Liver (tissue), 8 donors: ENCODE measurements at regions not wholly inside any gene's neighbourhood (a gene's known extent, or its start where the extent isn't known, plus 50 kb on each side); places are given as distances from the start of the nearest gene placed in this dataset.
A peak's percentile ranks its signal among the peaks of the same experiment; 100 is the strongest.

Source experiments
- DNase-seq: peaks from one replicate; pipeline ENCODE4 v3.0.0-alpha.2; 2017; ENCODE audit warnings: low spot score
- H3K27ac ChIP-seq, 2 donors: one replicate each; pipeline ENCODE4 v1.7.0; 2013; ENCODE audit warnings: inconsistent platforms in 2 of 2, low read length in 2 of 2, control low read depth in 1 of 2, low read depth in 1 of 2, mild to moderate bottlenecking in 1 of 2
- H3K27me3 ChIP-seq, 4 donors: one replicate each; pipeline versions ENCODE4 v1.6.1 to v1.7.0; 2013; ENCODE audit warnings: low read length in 3 of 4, inconsistent platforms in 1 of 4, mild to moderate bottlenecking in 1 of 4, moderate library complexity in 1 of 4; ENCODE audit not compliant: control insufficient read depth in 4 of 4, insufficient read depth in 4 of 4
- H3K36me3 ChIP-seq, 4 donors: one replicate each; pipeline versions ENCODE4 v1.6.1 to v1.7.0; 2013; ENCODE audit warnings: low read length in 3 of 4, mild to moderate bottlenecking in 3 of 4, low read depth in 1 of 4, moderate library complexity in 1 of 4; ENCODE audit not compliant: control insufficient read depth in 4 of 4, insufficient read depth in 3 of 4
- H3K4me1 ChIP-seq, 4 donors: one replicate each; pipeline versions ENCODE4 v1.6.1 to v1.7.0; 2013; ENCODE audit warnings: low read length in 3 of 4, mild to moderate bottlenecking in 3 of 4, moderate library complexity in 1 of 4; ENCODE audit not compliant: control insufficient read depth in 4 of 4, insufficient read depth in 4 of 4
- H3K4me3 ChIP-seq, 3 donors: one replicate each; pipeline versions ENCODE4 v1.6.1 to v1.7.0; 2013; ENCODE audit warnings: low read length in 3 of 3, control low read depth in 1 of 3, low read depth in 1 of 3, mild to moderate bottlenecking in 1 of 3
- H3K9ac ChIP-seq, 2 donors: one replicate each; pipeline ENCODE4 v1.7.0; 2013; ENCODE audit warnings: low read length in 2 of 2, mild to moderate bottlenecking in 2 of 2, moderate library complexity in 2 of 2, control low read depth in 1 of 2, low read depth in 1 of 2
- H3K9me3 ChIP-seq, 4 donors: one replicate each; pipeline versions ENCODE4 v1.6.1 to v1.7.0; 2013; ENCODE audit warnings: low read length in 3 of 4; ENCODE audit not compliant: control insufficient read depth in 4 of 4
- ATF3 ChIP-seq: IDR thresholded peaks from 2 replicates; pipeline ENCODE4 v1.6.1; 2016; ENCODE audit warnings: antibody characterized with exemption
- CTCF ChIP-seq: fragments of 150-350 bp; IDR thresholded peaks from 2 replicates; pipeline ENCODE4 v1.5.1; 2017; ENCODE audit warnings: improper control_type of control experiment, low read depth, low read length; ENCODE audit not compliant: missing input control
- EGR1 ChIP-seq, 2 donors: IDR thresholded peaks; 2 replicates each; pipeline ENCODE4 v1.6.1; 2016 to 2018; ENCODE audit warnings: antibody characterized with exemption in 2 of 2, low read depth in 2 of 2
- FOXA1 ChIP-seq: IDR thresholded peaks from 2 replicates; pipeline ENCODE4 v1.6.1; 2016; ENCODE audit warnings: antibody characterized with exemption
- FOXA2 ChIP-seq: IDR thresholded peaks from 2 replicates; pipeline ENCODE4 v1.6.1; 2016; ENCODE audit warnings: antibody characterized with exemption
- GABPA ChIP-seq, 2 donors: IDR thresholded peaks in 1 of 2; conservative IDR thresholded peaks in 1 of 2; 2 replicates each; pipeline ENCODE4 v1.6.1; 2016; ENCODE audit warnings: antibody characterized with exemption in 2 of 2, mild to moderate bottlenecking in 1 of 2, moderate library complexity in 1 of 2
- HNF4A ChIP-seq, 2 donors: conservative IDR thresholded peaks; 2 replicates each; pipeline ENCODE4 v1.6.1; 2016; ENCODE audit warnings: antibody characterized with exemption in 2 of 2, mild to moderate bottlenecking in 2 of 2
- HNF4G ChIP-seq: IDR thresholded peaks from 2 replicates; pipeline ENCODE4 v1.6.1; 2016; ENCODE audit warnings: antibody characterized with exemption
- NR2F2 ChIP-seq: IDR thresholded peaks from 2 replicates; pipeline ENCODE4 v1.6.1; 2016; ENCODE audit warnings: antibody characterized with exemption
- RAD21 ChIP-seq, 2 donors: IDR thresholded peaks; 2 replicates each; pipeline ENCODE4 v1.6.1; 2016; ENCODE audit warnings: antibody characterized with exemption in 2 of 2, mild to moderate bottlenecking in 2 of 2
- REST ChIP-seq: IDR thresholded peaks from 2 replicates; pipeline ENCODE4 v1.6.1; 2016; ENCODE audit warnings: antibody characterized with exemption, mild to moderate bottlenecking
- RXRA ChIP-seq, 2 donors: IDR thresholded peaks; 2 replicates each; pipeline ENCODE4 v1.6.1; 2017 to 2018; ENCODE audit warnings: antibody characterized with exemption in 2 of 2, mild to moderate bottlenecking in 1 of 2
- SP1 ChIP-seq: IDR thresholded peaks from 2 replicates; pipeline ENCODE4 v1.6.1; 2018; ENCODE audit warnings: antibody characterized with exemption, mild to moderate bottlenecking
- TAF1 ChIP-seq: conservative IDR thresholded peaks from 2 replicates; pipeline ENCODE4 v1.6.1; 2016; ENCODE audit warnings: antibody characterized with exemption, mild to moderate bottlenecking
- YY1 ChIP-seq: IDR thresholded peaks from 2 replicates; pipeline ENCODE4 v1.6.1; 2016; ENCODE audit warnings: antibody characterized with exemption, mild to moderate bottlenecking
- ZBTB33 ChIP-seq: IDR thresholded peaks from 2 replicates; pipeline ENCODE4 v1.6.1; 2016; ENCODE audit warnings: antibody characterized with exemption
- WGBS: extraction: QIAGEN DNeasy Blood & Tissue Kit; methylation state at CpG from one replicate; pipeline ENCODE4 v1.1.7; 2013; 5-methylcytosine and 5-hydroxymethylcytosine counted together
- TF ChIP-seq, protein P1 (sequence below): IDR thresholded peaks from 2 replicates; pipeline ENCODE4 v1.6.1; 2016; ENCODE audit warnings: antibody characterized with exemption
- donor health status: healthy.
- donor health status: healthy.
- donor health status: healthy.
- donor health status: healthy.
- donor health status: healthy.

DNA sequence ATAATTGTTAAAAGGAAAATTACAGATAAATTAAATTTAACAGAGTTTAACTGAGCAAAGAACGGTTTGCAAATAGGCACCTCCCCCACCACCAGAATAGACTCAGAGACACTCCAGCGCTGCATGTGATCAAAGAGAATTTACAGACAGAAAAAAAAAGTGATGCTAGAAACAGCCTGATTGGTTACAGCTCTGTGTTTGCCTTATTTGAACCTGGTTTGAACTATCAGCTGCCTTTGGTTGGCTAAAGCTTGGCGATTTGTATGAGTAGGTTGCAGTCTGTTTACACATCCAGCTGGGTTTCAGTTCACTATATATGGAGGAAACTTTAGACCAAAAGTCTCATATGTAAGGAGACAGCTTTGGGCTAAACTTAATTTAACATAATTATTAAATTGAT, 249.1 kb downstream of the ENC1 start:
- WGBS = 68% methylated on average over 3 of the region's 3 CpGs
- no peak overlapping the region for H3K9ac ChIP-seq
- peaks cover 0 to 3% (median 0%) of the 10 kb centered on the region in 4 donors for H3K4me1 ChIP-seq
- no peaks in the 10 kb centered on the region for H3K9me3 ChIP-seq
- TF ChIP-seq REST (no peak), SP1 (no peak), TAF1 (no peak), CTCF (no peak), GABPA (IDR thresholded peaks at IDR 0.05 in 1 of 2, conservative IDR thresholded peaks at IDR 0.05 in 1 of 2) (no peak), ATF3 (no peak), FOXA2 (no peak), HNF4G (no peak), ZBTB33 (no peak), EGR1 (IDR thresholded peaks at IDR 0.05; ENCODE audit: low read depth in 2 of 2) (no peak), HNF4A (conservative IDR thresholded peaks at IDR 0.05) (no peak), RAD21 (IDR thresholded peaks at IDR 0.05) (no peak), YY1 (no peak), NR2F2 (no peak), FOXA1 (no peak), RXRA (IDR thresholded peaks at IDR 0.05) (no peak)
- TF ChIP-seq, protein P1, sequence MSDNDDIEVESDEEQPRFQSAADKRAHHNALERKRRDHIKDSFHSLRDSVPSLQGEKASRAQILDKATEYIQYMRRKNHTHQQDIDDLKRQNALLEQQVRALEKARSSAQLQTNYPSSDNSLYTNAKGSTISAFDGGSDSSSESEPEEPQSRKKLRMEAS = no peak
- no peaks in the 10 kb centered on the region for H3K36me3 ChIP-seq
- no peak for DNase-seq
- no peak overlapping the region for H3K4me3 ChIP-seq
- H3K27me3 ChIP-seq = no peaks in the 10 kb centered on the region
- H3K27ac ChIP-seq = no peak overlapping the region

GRCh38 chr5:74390822-74391221, 249.7 kb downstream of the ENC1 start:
- peaks cover 0 to 3% (median 0%) of the 10 kb centered on the region in 4 donors for H3K4me1 ChIP-seq
- no peaks in the 10 kb centered on the region for H3K27me3 ChIP-seq
- 66% methylated on average over 2 of the region's 2 CpGs for WGBS
- no peaks in the 10 kb centered on the region for H3K9me3 ChIP-seq
- TF ChIP-seq HNF4A (conservative IDR thresholded peaks at IDR 0.05) (no peak), REST (peak; percentile 63)
- no peak for DNase-seq
- no peaks in the 10 kb centered on the region for H3K36me3 ChIP-seq
- H3K4me3 ChIP-seq = no peak overlapping the region
- no peak overlapping the region for H3K27ac ChIP-seq
- H3K9ac ChIP-seq = no peak overlapping the region
